Breast epithelium (tissue), 4 donors: ENCODE measurements at regions not wholly inside any gene's neighbourhood (a gene's known extent, or its start where the extent isn't known, plus 50 kb on each side); places are given as distances from the start of the nearest gene placed in this dataset.

Experiments used
- DNase-seq, 2 donors: peaks; one replicate each; pipeline ENCODE4 v3.0.0-alpha.2; 2019; ENCODE audit warnings: low spot score in 2 of 2
- H3K27ac ChIP-seq, 2 donors: fragments of 200-600 bp; sonication (generic) in 1 of 2; one replicate each; pipeline ENCODE4 v1.5.1; 2016 to 2019; ENCODE audit warnings: mild to moderate bottlenecking in 1 of 2
- H3K27me3 ChIP-seq, 2 donors: fragments of 200-600 bp; sonication (generic) in 1 of 2; one replicate each; pipeline versions ENCODE4 v1.5.1 to v1.6.0; 2017 to 2019; ENCODE audit warnings: control low read depth in 1 of 2, mild to moderate bottlenecking in 1 of 2
- H3K36me3 ChIP-seq: fragments of 200-600 bp; one replicate; pipeline ENCODE4 v1.5.1; 2019
- H3K4me1 ChIP-seq, 2 donors: fragments of 200-600 bp; sonication (generic); one replicate each; pipeline ENCODE4 v1.5.1; 2016 to 2019; ENCODE audit warnings: control low read depth in 1 of 2
- H3K4me3 ChIP-seq, 3 donors: fragments of 200-600 bp; sonication (generic); 1 replicate in 2 of 3; 2 replicates in 1 of 3; pipeline ENCODE4 v1.5.1; 2016 to 2019; ENCODE audit warnings: mild to moderate bottlenecking in 3 of 3, moderate library complexity in 2 of 3
- H3K9me3 ChIP-seq, 2 donors: fragments of 200-600 bp; sonication (generic) in 1 of 2; one replicate each; pipeline ENCODE4 v1.5.1; 2016 to 2019; ENCODE audit warnings: control low read depth in 1 of 2
- POLR2A ChIP-seq: fragments of 450-650 bp; IDR thresholded peaks from one replicate; pipeline ENCODE4 v1.6.1; 2016; ENCODE audit warnings: antibody characterized with exemption, mild to moderate bottlenecking, moderate library complexity
- POLR2AphosphoS5 ChIP-seq, 3 donors: sonication (generic); formaldehyde crosslinking; IDR thresholded peaks; one replicate each; pipeline ENCODE4 v1.6.1; 2017; ENCODE audit warnings: antibody characterized with exemption in 3 of 3
- intact Hi-C: fragments of 100-400 bp; cut with DNase I; formaldehyde crosslinking; loops from one replicate; pipeline ENCODE4 v1.15.1; 2023; ENCODE audit warnings: low total_unique reads
- TF ChIP-seq, protein P1 (sequence below), 3 donors: fragments of 450-650 bp; IDR thresholded peaks; one replicate each; pipeline ENCODE4 v1.5.1; 2016 to 2017; ENCODE audit warnings: antibody characterized with exemption in 3 of 3, mild to moderate bottlenecking in 3 of 3, moderate library complexity in 3 of 3

DNA sequence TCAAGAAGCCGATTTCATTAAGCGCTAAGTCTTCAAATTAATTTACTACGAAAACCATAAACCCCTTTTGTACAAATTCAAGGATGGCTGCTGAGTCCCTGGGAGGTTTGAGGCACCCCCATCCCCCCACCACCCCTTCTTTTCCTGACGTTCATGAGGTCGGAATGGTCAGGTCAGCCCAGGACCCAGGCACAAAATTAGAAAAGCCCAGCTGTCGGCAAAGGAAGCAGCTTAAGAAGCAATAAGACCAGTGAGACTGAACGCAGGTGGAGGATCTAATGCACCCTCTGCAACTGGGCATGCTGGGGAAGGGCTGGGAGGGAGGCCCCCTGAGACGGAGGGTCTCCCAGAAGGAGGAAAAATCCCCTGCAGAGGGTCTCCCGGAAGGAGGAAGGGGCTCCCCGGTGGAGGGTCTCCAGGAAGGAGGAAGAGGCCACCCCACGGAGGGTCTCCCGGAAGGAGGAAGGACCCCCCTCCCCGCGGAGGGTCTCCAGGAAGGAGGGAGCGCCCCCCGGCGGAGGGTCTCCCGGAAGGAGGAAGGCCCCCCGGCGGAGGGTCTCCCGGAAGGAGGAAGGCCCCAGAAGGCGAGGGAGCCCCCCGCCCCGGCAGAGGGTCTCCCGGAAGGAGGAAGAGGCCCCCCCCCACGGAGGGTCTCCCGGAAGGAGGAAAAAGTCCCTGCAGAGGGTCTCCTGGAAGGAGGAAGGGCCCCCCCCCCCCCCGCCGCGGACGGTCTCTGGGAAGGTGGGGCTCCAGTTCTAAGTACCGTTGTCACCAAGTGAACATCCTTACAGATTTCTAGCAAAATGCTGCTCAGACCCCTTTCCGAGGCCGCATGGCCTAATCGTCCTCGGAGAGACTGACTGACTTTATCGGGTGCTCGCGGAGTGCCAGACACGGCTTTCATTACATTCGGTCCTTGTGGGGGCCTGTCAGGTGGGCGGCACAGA lies 74.4 kb upstream of the FCN1 start:
- TF ChIP-seq POLR2AphosphoS5 (IDR thresholded peaks at IDR 0.05): no peak
- Histone ChIP-seq H3K4me1 (no peaks in the 10 kb centered on the region), H3K4me3 (peak overlapping the region in 2 of 3 donors; percentile 30 to 63), H3K36me3 (no peaks in the 10 kb centered on the region), H3K27ac (peak overlapping the region; percentile 60 to 83), H3K9me3 (peaks cover 6 to 12% of the 10 kb centered on the region in 2 donors), H3K27me3 (no peaks in the 10 kb centered on the region)
- intact Hi-C loops: no loop called here
- peak in 1 of 2 donors; percentile 37 for DNase-seq

DNA sequence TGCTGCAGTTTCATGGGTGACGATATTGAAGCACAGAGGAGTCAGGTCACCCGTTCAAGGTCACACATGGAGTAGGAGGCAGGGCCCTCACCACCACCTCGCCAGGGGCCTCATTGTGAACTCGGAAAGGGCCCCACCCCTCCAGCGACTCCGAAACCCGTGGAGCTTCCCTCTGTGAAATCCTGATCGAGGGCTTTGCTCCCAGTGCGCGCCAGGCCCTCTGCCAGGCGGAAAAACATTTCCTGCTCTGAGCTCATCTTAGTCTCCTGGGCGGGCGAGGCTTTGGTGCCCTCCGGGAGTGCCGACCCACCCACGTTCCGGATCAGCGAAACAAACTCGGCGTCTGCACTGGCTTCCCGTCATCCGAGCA lies 75.0 kb upstream of the FCN1 start:
- Histone ChIP-seq H3K36me3 (no peaks in the 10 kb centered on the region), H3K9me3 (peaks cover 1 to 7% of the 10 kb centered on the region in 2 donors), H3K4me3 (peak overlapping the region in 2 of 3 donors; percentile 30 to 63), H3K27ac (peak overlapping the region; percentile 60 to 83), H3K27me3 (no peaks in the 10 kb centered on the region), H3K4me1 (no peaks in the 10 kb centered on the region)
- intact Hi-C loops: no loop called here
- DNase-seq: peak; percentile 70 to 84
- TF ChIP-seq POLR2A (no peak), POLR2AphosphoS5 (IDR thresholded peaks at IDR 0.05) (no peak)
- TF ChIP-seq, protein P1, sequence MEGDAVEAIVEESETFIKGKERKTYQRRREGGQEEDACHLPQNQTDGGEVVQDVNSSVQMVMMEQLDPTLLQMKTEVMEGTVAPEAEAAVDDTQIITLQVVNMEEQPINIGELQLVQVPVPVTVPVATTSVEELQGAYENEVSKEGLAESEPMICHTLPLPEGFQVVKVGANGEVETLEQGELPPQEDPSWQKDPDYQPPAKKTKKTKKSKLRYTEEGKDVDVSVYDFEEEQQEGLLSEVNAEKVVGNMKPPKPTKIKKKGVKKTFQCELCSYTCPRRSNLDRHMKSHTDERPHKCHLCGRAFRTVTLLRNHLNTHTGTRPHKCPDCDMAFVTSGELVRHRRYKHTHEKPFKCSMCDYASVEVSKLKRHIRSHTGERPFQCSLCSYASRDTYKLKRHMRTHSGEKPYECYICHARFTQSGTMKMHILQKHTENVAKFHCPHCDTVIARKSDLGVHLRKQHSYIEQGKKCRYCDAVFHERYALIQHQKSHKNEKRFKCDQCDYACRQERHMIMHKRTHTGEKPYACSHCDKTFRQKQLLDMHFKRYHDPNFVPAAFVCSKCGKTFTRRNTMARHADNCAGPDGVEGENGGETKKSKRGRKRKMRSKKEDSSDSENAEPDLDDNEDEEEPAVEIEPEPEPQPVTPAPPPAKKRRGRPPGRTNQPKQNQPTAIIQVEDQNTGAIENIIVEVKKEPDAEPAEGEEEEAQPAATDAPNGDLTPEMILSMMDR (IDR thresholded peaks at IDR 0.05): no peak

DNA sequence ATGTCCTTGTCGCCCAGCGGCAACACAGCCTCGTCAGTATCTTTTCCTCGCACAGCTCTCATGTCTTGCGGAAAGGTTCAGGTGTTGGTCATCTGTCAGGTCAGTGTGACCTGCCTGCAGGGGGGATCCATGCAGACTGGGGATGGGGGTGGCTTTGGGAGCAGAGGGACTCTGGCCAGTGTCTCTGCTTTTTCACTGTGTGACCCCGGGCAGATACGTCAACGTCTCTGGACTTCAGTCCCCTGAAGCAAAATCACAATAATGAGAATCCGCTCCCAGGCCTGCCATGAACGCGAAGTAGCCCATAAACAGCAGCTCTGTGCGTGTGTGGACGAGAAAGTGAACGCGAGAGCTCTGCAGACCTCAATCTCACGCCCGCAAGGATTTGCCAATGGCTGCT lies 75.7 kb upstream of the FCN1 start:
- peaks cover 0 to 4% of the 10 kb centered on the region in 2 donors for H3K9me3 ChIP-seq
- H3K4me1 ChIP-seq: no peaks in the 10 kb centered on the region
- H3K27me3 ChIP-seq: no peaks in the 10 kb centered on the region
- TF ChIP-seq POLR2A (no peak), POLR2AphosphoS5 (IDR thresholded peaks at IDR 0.05) (no peak)
- TF ChIP-seq, protein P1 (IDR thresholded peaks at IDR 0.05): no peak
- intact Hi-C loops: no loop called here
- H3K4me3 ChIP-seq: peak overlapping the region in 2 of 3 donors; percentile 30 to 63
- peak overlapping the region; percentile 60 to 83 for H3K27ac ChIP-seq
- DNase-seq: peak in 1 of 2 donors; percentile 46
- H3K36me3 ChIP-seq: no peaks in the 10 kb centered on the region

DNA sequence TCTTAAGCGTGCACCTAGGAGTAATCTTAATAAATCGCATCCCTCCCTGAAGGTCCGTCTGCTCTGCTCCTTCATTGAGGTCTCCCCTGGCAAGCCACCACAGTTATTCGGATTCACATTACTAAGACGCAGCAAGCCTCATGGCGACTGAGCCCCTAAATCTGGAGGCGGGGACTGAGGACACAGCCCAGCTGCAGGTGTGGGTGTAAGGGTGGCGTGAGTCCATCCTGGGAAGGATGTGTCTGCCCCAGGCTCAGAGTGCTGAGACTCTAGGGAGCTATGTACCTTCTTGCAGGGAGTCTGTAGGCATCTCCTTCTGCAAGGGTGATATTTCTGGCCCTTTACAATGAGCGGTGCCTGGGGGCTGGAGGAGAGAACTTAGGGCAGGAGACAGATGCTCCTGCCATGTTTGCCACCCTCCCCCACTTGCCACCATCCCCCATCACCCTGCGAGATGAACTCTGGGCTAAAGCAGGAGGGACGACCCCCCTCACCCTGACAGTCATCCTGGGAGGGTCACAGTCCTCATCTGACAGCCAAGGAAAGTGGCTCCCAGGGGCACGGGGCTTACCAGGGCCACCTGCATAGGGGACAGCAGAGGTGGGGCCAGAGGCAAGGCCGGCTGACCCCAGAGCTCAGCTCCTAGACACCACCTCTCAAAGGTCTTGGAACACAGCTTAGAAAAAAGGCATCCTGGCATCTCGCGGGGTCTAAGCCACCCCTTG lies 76.4 kb upstream of the FCN1 start:
- intact Hi-C loops: no loop called here
- Histone ChIP-seq H3K4me1 (no peaks in the 10 kb centered on the region), H3K9me3 (peaks cover 0 to 4% of the 10 kb centered on the region in 2 donors), H3K4me3 (no peak overlapping the region), H3K27ac (no peak overlapping the region), H3K27me3 (no peaks in the 10 kb centered on the region), H3K36me3 (no peaks in the 10 kb centered on the region)
- DNase-seq: peak in 1 of 2 donors; percentile 20
- TF ChIP-seq POLR2AphosphoS5 (IDR thresholded peaks at IDR 0.05): no peak
- TF ChIP-seq, protein P1 (IDR thresholded peaks at IDR 0.05): no peak
- no peak for TF ChIP-seq POLR2A

DNA sequence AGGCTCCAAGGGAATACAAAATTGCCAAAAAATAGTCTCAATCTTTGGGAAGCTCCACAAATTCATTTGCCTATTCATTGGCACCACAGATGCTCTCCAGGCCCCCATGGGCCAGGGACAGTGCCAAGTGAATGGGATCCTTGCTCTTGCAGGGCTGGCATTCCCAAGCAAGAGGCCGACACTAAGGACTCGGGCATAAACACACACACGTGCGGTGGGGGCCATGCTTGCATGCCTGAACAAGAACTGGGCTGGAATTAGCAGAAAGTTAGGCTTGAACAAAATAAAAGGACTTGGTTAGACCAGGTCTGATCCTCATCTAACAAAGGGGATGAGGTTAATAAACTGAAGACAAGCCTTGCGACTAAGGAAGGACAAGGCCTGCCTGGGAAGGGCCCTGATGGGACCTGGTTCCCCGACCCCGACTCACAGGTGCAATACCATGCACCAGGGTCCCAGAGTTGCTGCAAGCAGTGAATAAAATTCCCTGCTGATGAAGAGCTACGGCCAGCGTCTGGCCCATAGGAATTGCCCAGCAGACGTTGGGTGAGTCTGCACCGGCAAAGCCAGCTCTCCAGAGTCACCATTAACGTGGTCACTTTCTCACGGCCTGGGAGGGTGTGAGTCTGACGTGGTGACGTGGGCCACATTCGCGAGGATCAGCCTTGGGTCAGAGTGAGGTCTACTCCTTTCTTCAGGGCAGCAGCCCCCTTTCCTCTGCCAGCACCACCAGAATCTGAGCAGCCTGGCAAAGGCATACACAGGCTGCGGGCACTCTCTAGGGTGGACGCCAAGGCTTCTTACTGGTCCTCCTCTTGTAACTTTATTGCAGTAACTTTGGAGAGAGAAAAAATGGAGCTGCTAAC lies 77.4 kb upstream of the FCN1 start:
- Histone ChIP-seq H3K4me1 (no peaks in the 10 kb centered on the region), H3K36me3 (no peaks in the 10 kb centered on the region), H3K27ac (no peak overlapping the region), H3K9me3 (peaks cover 0 to 9% of the 10 kb centered on the region in 2 donors), H3K27me3 (no peaks in the 10 kb centered on the region), H3K4me3 (no peak overlapping the region)
- DNase-seq: peak in 1 of 2 donors; percentile 35
- intact Hi-C loops: no loop called here
- no peak for TF ChIP-seq POLR2A
- TF ChIP-seq, protein P1 (IDR thresholded peaks at IDR 0.05): no peak
- TF ChIP-seq POLR2AphosphoS5 (IDR thresholded peaks at IDR 0.05): no peak
